Fibroblast of lung (primary cell): ENCODE measurements at regions not wholly inside any gene's neighbourhood (a gene's known extent, or its start where the extent isn't known, plus 50 kb on each side); places are given as distances from the start of the nearest gene placed in this dataset.
"Not testable (repeated sequence)": the region's sequence is repeated elsewhere in the genome, so short reads cannot be mapped to it uniquely, and the experiment has no call there.

Experiments
- EZH2 ChIP-seq: IDR thresholded peaks from 2 replicates; pipeline ENCODE4 v1.5.1; 2012; ENCODE audit warnings: low read length, control low read depth, mild to moderate bottlenecking; ENCODE audit errors: missing control alignments
- TF ChIP-seq, protein P1 (sequence below), 2 donors: IDR thresholded peaks in 1 of 2; conservative IDR thresholded peaks in 1 of 2; 1 replicate in 1 of 2; 2 replicates in 1 of 2; pipeline ENCODE4 v1.5.1; 2011 to 2012; ENCODE audit warnings: low read length in 2 of 2, control low read depth in 1 of 2, inconsistent platforms in 1 of 2, low read depth in 1 of 2, mild to moderate bottlenecking in 1 of 2

GRCh38 chr3:67173130-67173529 lies 175.0 kb downstream of the KBTBD8 start:
- TF ChIP-seq, protein P1, sequence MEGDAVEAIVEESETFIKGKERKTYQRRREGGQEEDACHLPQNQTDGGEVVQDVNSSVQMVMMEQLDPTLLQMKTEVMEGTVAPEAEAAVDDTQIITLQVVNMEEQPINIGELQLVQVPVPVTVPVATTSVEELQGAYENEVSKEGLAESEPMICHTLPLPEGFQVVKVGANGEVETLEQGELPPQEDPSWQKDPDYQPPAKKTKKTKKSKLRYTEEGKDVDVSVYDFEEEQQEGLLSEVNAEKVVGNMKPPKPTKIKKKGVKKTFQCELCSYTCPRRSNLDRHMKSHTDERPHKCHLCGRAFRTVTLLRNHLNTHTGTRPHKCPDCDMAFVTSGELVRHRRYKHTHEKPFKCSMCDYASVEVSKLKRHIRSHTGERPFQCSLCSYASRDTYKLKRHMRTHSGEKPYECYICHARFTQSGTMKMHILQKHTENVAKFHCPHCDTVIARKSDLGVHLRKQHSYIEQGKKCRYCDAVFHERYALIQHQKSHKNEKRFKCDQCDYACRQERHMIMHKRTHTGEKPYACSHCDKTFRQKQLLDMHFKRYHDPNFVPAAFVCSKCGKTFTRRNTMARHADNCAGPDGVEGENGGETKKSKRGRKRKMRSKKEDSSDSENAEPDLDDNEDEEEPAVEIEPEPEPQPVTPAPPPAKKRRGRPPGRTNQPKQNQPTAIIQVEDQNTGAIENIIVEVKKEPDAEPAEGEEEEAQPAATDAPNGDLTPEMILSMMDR (conservative IDR thresholded peaks at IDR 0.05 in 1 of 2, IDR thresholded peaks at IDR 0.05 in 1 of 2; ENCODE audit: low read depth in 1 of 2, low read length in 2 of 2), result not testable (repeated sequence)
- TF ChIP-seq EZH2, result not testable (repeated sequence)
